CD14-positive monocyte (primary cell): ENCODE measurements at regions not wholly inside any gene's neighbourhood (a gene's known extent, or its start where the extent isn't known, plus 50 kb on each side); places are given as distances from the start of the nearest gene placed in this dataset.

Experiments used
- DNase-seq, 3 donors: peaks; one replicate each; pipeline ENCODE4 v3.0.0-alpha.2; 2011 to 2022
- H2AFZ ChIP-seq: 2 replicates; pipeline ENCODE4 v1.6.0; 2012; ENCODE audit warnings: mild to moderate bottlenecking, low read depth, low read length, inconsistent platforms; ENCODE audit not compliant: insufficient read depth, poor library complexity, severe bottlenecking
- H3K27ac ChIP-seq, 2 donors: 1 replicate in 1 of 2; 2 replicates in 1 of 2; pipeline ENCODE4 v1.5.1; 2012 to 2013; ENCODE audit warnings: low read length in 2 of 2, control low read depth in 1 of 2, inconsistent platforms in 1 of 2, low read depth in 1 of 2, mild to moderate bottlenecking in 1 of 2
- H3K27me3 ChIP-seq, 2 donors: one replicate each; pipeline versions ENCODE4 v1.6.0 to v1.6.1; 2011 to 2013; ENCODE audit warnings: low read length in 2 of 2; ENCODE audit not compliant: control insufficient read depth in 2 of 2, insufficient read depth in 2 of 2
- H3K36me3 ChIP-seq, 2 donors: replicated peaks in 1 of 2; 1 replicate in 1 of 2; 2 replicates in 1 of 2; pipeline versions ENCODE4 v1.5.1 to v1.6.1; 2012 to 2013; ENCODE audit warnings: low read length in 2 of 2, control low read depth in 1 of 2, inconsistent platforms in 1 of 2, mild to moderate bottlenecking in 1 of 2; ENCODE audit not compliant: insufficient read depth in 2 of 2, control insufficient read depth in 1 of 2
- H3K4me1 ChIP-seq, 2 donors: 1 replicate in 1 of 2; 2 replicates in 1 of 2; pipeline versions ENCODE4 v1.5.1 to v1.6.1; 2012 to 2013; ENCODE audit warnings: low read length in 2 of 2, control low read depth in 1 of 2, inconsistent platforms in 1 of 2, mild to moderate bottlenecking in 1 of 2, moderate library complexity in 1 of 2; ENCODE audit not compliant: insufficient read depth in 2 of 2, control insufficient read depth in 1 of 2
- H3K4me2 ChIP-seq: replicated peaks from 2 replicates; pipeline ENCODE3; 2012; ENCODE audit warnings: low read length, moderate library complexity, mild to moderate bottlenecking; ENCODE audit not compliant: poor library complexity, severe bottlenecking; ENCODE audit errors: extremely low read depth
- H3K4me3 ChIP-seq, 3 experiments: fragments of 200-600 bp in 1 of 3; sonication (generic) in 1 of 3; replicated peaks in 1 of 3; 1 replicate in 2 of 3; 2 replicates in 1 of 3; pipeline ENCODE4 v1.5.1; 2011 to 2013; ENCODE audit warnings: low read length in 3 of 3, mild to moderate bottlenecking in 3 of 3, control low read depth in 2 of 3, low read depth in 2 of 3, inconsistent platforms in 1 of 3, moderate library complexity in 1 of 3
- H3K79me2 ChIP-seq: 2 replicates; pipeline ENCODE4 v1.6.0; 2012; ENCODE audit warnings: mild to moderate bottlenecking, control low read depth, inconsistent platforms, low read length, moderate library complexity; ENCODE audit not compliant: insufficient read depth
- H3K9ac ChIP-seq: 2 replicates; pipeline ENCODE4 v1.6.0; 2017; ENCODE audit warnings: low read length, mild to moderate bottlenecking; ENCODE audit not compliant: insufficient read depth, poor library complexity, severe bottlenecking
- H3K9me3 ChIP-seq, 2 donors: replicated peaks in 1 of 2; 1 replicate in 1 of 2; 2 replicates in 1 of 2; pipeline versions ENCODE4 v1.5.1 to v1.6.1; 2012 to 2013; ENCODE audit warnings: low read length in 2 of 2, control low read depth in 1 of 2; ENCODE audit not compliant: control insufficient read depth in 1 of 2, insufficient read depth in 1 of 2
- H4K20me1 ChIP-seq: 2 replicates; pipeline ENCODE4 v1.6.0; 2012; ENCODE audit warnings: mild to moderate bottlenecking, low read length, control low read depth, moderate library complexity; ENCODE audit not compliant: insufficient read depth
- H3K27ac Mint-ChIP-seq, 7 donors: one replicate each; pipeline ENCODE4 v1.8.0; 2020; ENCODE audit warnings: mild to moderate bottlenecking in 7 of 7, mixed read lengths in 7 of 7, moderate library complexity in 6 of 7, inconsistent platforms in 2 of 7
- H3K27me3 Mint-ChIP-seq, 3 donors: one replicate each; pipeline ENCODE4 v1.8.0; 2021 to 2022; ENCODE audit warnings: low read depth in 3 of 3, mild to moderate bottlenecking in 3 of 3, mixed read lengths in 3 of 3, moderate library complexity in 3 of 3, inconsistent platforms in 1 of 3
- H3K36me3 Mint-ChIP-seq, 2 donors: one replicate each; pipeline ENCODE4 v1.8.0; 2020; ENCODE audit warnings: mixed read lengths in 2 of 2, inconsistent platforms in 1 of 2, mild to moderate bottlenecking in 1 of 2
- H3K4me1 Mint-ChIP-seq: one replicate; pipeline ENCODE4 v1.8.0; 2020; ENCODE audit warnings: mild to moderate bottlenecking, mixed read lengths
- H3K4me3 Mint-ChIP-seq, 2 donors: one replicate each; pipeline ENCODE4 v1.8.0; 2020; ENCODE audit warnings: mild to moderate bottlenecking in 2 of 2, mixed read lengths in 2 of 2, moderate library complexity in 1 of 2
- H3K9me3 Mint-ChIP-seq, 7 donors: one replicate each; pipeline ENCODE4 v1.8.0; 2020 to 2022; ENCODE audit warnings: mixed read lengths in 7 of 7, mild to moderate bottlenecking in 6 of 7, moderate library complexity in 6 of 7, inconsistent platforms in 2 of 7
- whole genome bisulfite sequencing: methylation state at CpG from one replicate; pipeline ENCODE4 v1.1.5; 2013; ENCODE audit warnings: missing lambda C conversion rate; ENCODE audit not compliant: insufficient coverage; 5-methylcytosine and 5-hydroxymethylcytosine counted together
- intact Hi-C, 2 donors: fragments of 100-400 bp; cut with micrococcal nuclease; formaldehyde crosslinking; loops; one replicate each; pipeline versions ENCODE4 v1.15.0 to v1.15.1; 2023
- TF ChIP-seq, protein P1 (sequence below): fragments of 200-600 bp; IDR thresholded peaks from one replicate; pipeline ENCODE4 v1.8.0; 2022; ENCODE audit warnings: antibody characterized with exemption, mild to moderate bottlenecking

DNA sequence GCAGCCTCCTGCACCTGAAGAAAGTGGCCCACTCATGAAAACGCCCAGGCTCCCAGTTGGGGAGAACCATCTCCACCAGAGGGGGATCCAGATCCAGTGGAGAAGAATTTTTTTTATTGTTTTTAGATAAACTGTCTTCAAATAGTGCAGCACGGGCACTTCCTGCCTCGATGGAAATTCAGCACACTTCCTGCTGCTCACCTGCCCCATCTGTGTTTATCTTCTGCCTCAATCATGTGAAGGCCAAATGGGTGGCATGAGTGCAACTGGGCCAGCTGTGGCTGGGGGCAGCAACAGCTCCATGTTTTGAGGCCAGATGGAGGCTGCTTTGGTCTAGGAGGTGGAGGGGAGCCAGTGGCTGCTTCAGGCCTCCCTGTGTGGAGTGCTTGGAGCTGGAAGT, 75.9 kb upstream of the WSB1 start:
- Histone ChIP-seq H4K20me1 (no peaks in the 10 kb centered on the region), H3K9ac (no peak overlapping the region), H2AFZ (no peak overlapping the region), H3K4me1 (peaks cover 24% of the 10 kb centered on the region in 2 donors), H3K36me3 (no peaks in the 10 kb centered on the region), H3K79me2 (no peaks in the 10 kb centered on the region), H3K4me2 (no peak overlapping the region), H3K27me3 (no peaks in the 10 kb centered on the region), H3K4me3 (no peak overlapping the region), H3K9me3 (peaks cover 12 to 15% of the 10 kb centered on the region in 2 donors), H3K27ac (peak overlapping the region; percentile 44 to 91)
- DNase-seq = no peak
- Mint-ChIP-seq H3K4me1 (peaks cover 27% of the 10 kb centered on the region), H3K27me3 (peaks cover 0 to 6% (median 2%) of the 10 kb centered on the region in 3 donors), H3K36me3 (peaks cover 0 to 4% of the 10 kb centered on the region in 2 donors), H3K4me3 (peak overlapping the region in 1 of 2 donors; percentile 10), H3K27ac (peak overlapping the region; percentile 89 to 95 (median 93)), H3K9me3 (peaks cover 11 to 19% (median 15%) of the 10 kb centered on the region in 7 donors)
- TF ChIP-seq, protein P1, sequence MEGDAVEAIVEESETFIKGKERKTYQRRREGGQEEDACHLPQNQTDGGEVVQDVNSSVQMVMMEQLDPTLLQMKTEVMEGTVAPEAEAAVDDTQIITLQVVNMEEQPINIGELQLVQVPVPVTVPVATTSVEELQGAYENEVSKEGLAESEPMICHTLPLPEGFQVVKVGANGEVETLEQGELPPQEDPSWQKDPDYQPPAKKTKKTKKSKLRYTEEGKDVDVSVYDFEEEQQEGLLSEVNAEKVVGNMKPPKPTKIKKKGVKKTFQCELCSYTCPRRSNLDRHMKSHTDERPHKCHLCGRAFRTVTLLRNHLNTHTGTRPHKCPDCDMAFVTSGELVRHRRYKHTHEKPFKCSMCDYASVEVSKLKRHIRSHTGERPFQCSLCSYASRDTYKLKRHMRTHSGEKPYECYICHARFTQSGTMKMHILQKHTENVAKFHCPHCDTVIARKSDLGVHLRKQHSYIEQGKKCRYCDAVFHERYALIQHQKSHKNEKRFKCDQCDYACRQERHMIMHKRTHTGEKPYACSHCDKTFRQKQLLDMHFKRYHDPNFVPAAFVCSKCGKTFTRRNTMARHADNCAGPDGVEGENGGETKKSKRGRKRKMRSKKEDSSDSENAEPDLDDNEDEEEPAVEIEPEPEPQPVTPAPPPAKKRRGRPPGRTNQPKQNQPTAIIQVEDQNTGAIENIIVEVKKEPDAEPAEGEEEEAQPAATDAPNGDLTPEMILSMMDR = no peak
- 100% methylated on average over 1 of the region's 3 CpGs for WGBS
- intact Hi-C loops = no loop called here

DNA sequence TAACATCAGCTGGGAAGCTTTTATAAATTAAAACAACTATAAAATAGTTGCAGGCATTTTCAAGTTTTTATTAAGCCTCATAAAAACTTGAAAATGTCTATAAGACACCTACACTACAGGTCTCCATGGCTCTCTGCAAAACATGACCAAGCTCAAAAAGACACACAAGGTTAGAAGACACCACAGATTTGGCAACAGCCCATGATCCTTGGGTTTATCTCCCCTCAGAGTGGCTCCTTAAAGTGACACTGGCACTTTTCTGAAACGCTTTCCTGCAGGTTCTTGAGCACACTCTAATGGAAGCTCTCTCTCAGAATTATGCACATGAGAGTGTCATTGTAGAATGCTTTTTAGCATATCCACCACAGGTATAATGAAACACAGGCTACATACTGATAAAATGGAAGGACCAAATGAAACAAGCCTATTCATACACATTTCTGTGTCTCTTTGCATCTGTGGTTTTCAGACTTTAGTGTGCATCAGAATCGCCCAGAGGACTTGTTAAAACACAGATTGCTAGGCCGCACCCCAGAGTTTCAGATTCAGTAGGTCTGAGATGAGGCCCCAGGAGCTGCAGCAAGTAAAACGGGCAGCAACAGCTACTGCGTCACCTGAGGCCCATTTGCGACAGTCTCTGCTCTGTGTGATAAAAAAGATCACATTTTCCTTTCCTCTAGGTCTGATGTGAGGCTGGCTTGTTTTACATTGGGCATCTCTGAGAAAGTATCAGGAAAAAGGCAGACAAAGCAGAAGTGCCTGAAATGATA, 75.0 kb upstream of the WSB1 start:
- TF ChIP-seq, protein P1 = no peak
- Histone ChIP-seq H3K4me3 (no peak overlapping the region), H3K4me2 (no peak overlapping the region), H3K79me2 (no peaks in the 10 kb centered on the region), H3K27me3 (no peaks in the 10 kb centered on the region), H3K36me3 (no peaks in the 10 kb centered on the region), H3K9me3 (peaks cover 11 to 13% of the 10 kb centered on the region in 2 donors), H4K20me1 (no peaks in the 10 kb centered on the region), H2AFZ (peak overlapping the region; percentile 13), H3K9ac (no peak overlapping the region), H3K27ac (peak overlapping the region in 1 of 2 donors; percentile 91), H3K4me1 (peaks cover 24% of the 10 kb centered on the region in 2 donors)
- H3K4me1 Mint-ChIP-seq = peaks cover 27% of the 10 kb centered on the region
- H3K36me3 Mint-ChIP-seq = peaks cover 0 to 4% of the 10 kb centered on the region in 2 donors
- intact Hi-C loops = no loop called here
- peak overlapping the region in 4 of 7 donors; percentile 46 to 92 (median 68) for H3K27ac Mint-ChIP-seq
- 96% methylated on average over 5 of the region's 6 CpGs for WGBS
- H3K4me3 Mint-ChIP-seq = no peak overlapping the region
- DNase-seq = no peak
- H3K27me3 Mint-ChIP-seq = peaks cover 0 to 6% (median 2%) of the 10 kb centered on the region in 3 donors
- peaks cover 8 to 17% (median 12%) of the 10 kb centered on the region in 7 donors for H3K9me3 Mint-ChIP-seq
